IMR-90 (cell line): ENCODE measurements at regions not wholly inside any gene's neighbourhood (a gene's known extent, or its start where the extent isn't known, plus 50 kb on each side); places are given as distances from the start of the nearest gene placed in this dataset.
"Not testable (repeated sequence)": the region's sequence is repeated elsewhere in the genome, so short reads cannot be mapped to it uniquely, and the experiment has no call there.

Experiments used
- ATAC-seq: fragments of 200-7000 bp; cut with Tn5 transposase; 2 replicates; pipeline ENCODE4 v1.9.1; 2020; ENCODE audit warnings: low read depth, mild to moderate bottlenecking, moderate library complexity
- BruUV-seq: library from RNA; stranded (reverse); fragments of 400-500 nt; replicated peaks from 2 replicates; lab custom pipeline; 2021; lab: Mats Ljungman, UMichigan
- CTCF ChIA-PET: fragments of 300-600 bp; formaldehyde crosslinking; extraction: SDS; loops from one replicate; lab custom pipeline; 2021; ENCODE audit warnings: antibody characterized with exemption; lab: Yijun Ruan, JAX
- POLR2A ChIA-PET: fragments of 300-600 bp; sonication (Branson Sonifier 250); formaldehyde crosslinking; loops from one replicate; lab custom pipeline; 2022; ENCODE audit warnings: antibody characterized with exemption; ENCODE audit not compliant: unreplicated experiment; lab: Charles Lee
- DNase-seq: peaks from one replicate; pipeline ENCODE4 v3.0.0; 2013
- H2AFZ ChIP-seq: replicated peaks from 2 replicates; pipeline ENCODE3; 2013; ENCODE audit warnings: low read length, mild to moderate bottlenecking; ENCODE audit not compliant: poor library complexity
- H2AK5ac ChIP-seq: 2 replicates; pipeline ENCODE4 v1.6.1; 2013; ENCODE audit warnings: low read depth, low read length, inconsistent platforms
- H2AK9ac ChIP-seq: replicated peaks from 2 replicates; pipeline ENCODE3; 2013; ENCODE audit warnings: mild to moderate bottlenecking, low read depth, low read length, moderate library complexity; ENCODE audit not compliant: poor library complexity
- H2BK120ac ChIP-seq: 2 replicates; pipeline ENCODE4 v1.6.1; 2013; ENCODE audit warnings: low read depth, low read length, inconsistent platforms
- H2BK15ac ChIP-seq: 3 replicates; pipeline ENCODE4 v1.6.1; 2013; ENCODE audit warnings: low read depth, low read length, inconsistent platforms
- H2BK20ac ChIP-seq: 2 replicates; pipeline ENCODE4 v1.6.1; 2013; ENCODE audit warnings: low read depth, mild to moderate bottlenecking, inconsistent platforms, low read length, moderate library complexity
- H2BK5ac ChIP-seq: 2 replicates; pipeline ENCODE4 v1.6.1; 2013; ENCODE audit warnings: mild to moderate bottlenecking, low read depth, low read length, inconsistent platforms; ENCODE audit not compliant: poor library complexity, severe bottlenecking
- H3K14ac ChIP-seq: replicated peaks from 2 replicates; pipeline ENCODE4 v1.6.1; 2013; ENCODE audit warnings: low read depth, low read length, inconsistent platforms
- H3K18ac ChIP-seq: 2 replicates; pipeline ENCODE4 v1.6.1; 2013; ENCODE audit warnings: low read depth, low read length, control low read depth
- H3K23ac ChIP-seq: 2 replicates; pipeline ENCODE4 v1.6.1; 2013; ENCODE audit warnings: low read depth, low read length, inconsistent platforms
- H3K27ac ChIP-seq: 2 replicates; pipeline ENCODE4 v1.5.1; 2013; ENCODE audit warnings: mild to moderate bottlenecking, control low read depth, low read length; ENCODE audit not compliant: insufficient read depth
- H3K27me3 ChIP-seq: 2 replicates; pipeline ENCODE4 v1.6.1; 2013; ENCODE audit warnings: low read length; ENCODE audit not compliant: control insufficient read depth, insufficient read depth
- H3K36me3 ChIP-seq: 2 replicates; pipeline ENCODE4 v1.6.1; 2013; ENCODE audit warnings: low read length, mixed read lengths; ENCODE audit not compliant: control insufficient read depth, insufficient read depth
- H3K4ac ChIP-seq: 2 replicates; pipeline ENCODE4 v1.6.1; 2013; ENCODE audit warnings: low read depth, low read length, inconsistent platforms
- H3K4me1 ChIP-seq: 2 replicates; pipeline ENCODE4 v1.6.1; 2013; ENCODE audit warnings: low read length, mixed read lengths; ENCODE audit not compliant: control insufficient read depth, insufficient read depth
- H3K4me2 ChIP-seq: 2 replicates; pipeline ENCODE4 v1.6.1; 2013; ENCODE audit warnings: low read depth, mild to moderate bottlenecking, control low read depth, low read length, moderate library complexity
- H3K4me3 ChIP-seq: 2 replicates; pipeline ENCODE4 v1.5.1; 2013; ENCODE audit warnings: low read depth, mild to moderate bottlenecking, control low read depth, low read length, moderate library complexity; ENCODE audit not compliant: insufficient read depth
- H3K56ac ChIP-seq: 2 replicates; pipeline ENCODE4 v1.6.1; 2013; ENCODE audit warnings: low read length, inconsistent platforms; ENCODE audit not compliant: insufficient read depth; ENCODE audit errors: extremely low read depth
- H3K79me1 ChIP-seq, 2 experiments: 2 replicates each; pipeline ENCODE4 v1.6.1; 2013; ENCODE audit warnings: low read length in 2 of 2, inconsistent platforms in 1 of 2, low read depth in 1 of 2
- H3K9ac ChIP-seq: 2 replicates; pipeline ENCODE4 v1.6.1; 2013; ENCODE audit warnings: low read depth, low read length, control low read depth
- H3K9me1 ChIP-seq: 2 replicates; pipeline ENCODE4 v1.6.1; 2013; ENCODE audit warnings: low read length, inconsistent platforms; ENCODE audit not compliant: insufficient read depth
- H3K9me3 ChIP-seq: 2 replicates; pipeline ENCODE4 v1.6.1; 2013; ENCODE audit warnings: low read length; ENCODE audit not compliant: control insufficient read depth, insufficient read depth
- H4K20me1 ChIP-seq: 2 replicates; pipeline ENCODE4 v1.6.1; 2013; ENCODE audit warnings: low read length, inconsistent platforms; ENCODE audit not compliant: insufficient read depth
- H4K5ac ChIP-seq: 2 replicates; pipeline ENCODE4 v1.6.1; 2013; ENCODE audit warnings: mild to moderate bottlenecking, low read depth, low read length, control low read depth
- H4K8ac ChIP-seq, 2 experiments: 2 replicates each; pipeline ENCODE4 v1.6.1; 2013; ENCODE audit warnings: low read depth in 2 of 2, low read length in 2 of 2, control low read depth in 1 of 2, inconsistent platforms in 1 of 2
- H4K91ac ChIP-seq: 2 replicates; pipeline ENCODE4 v1.6.1; 2013; ENCODE audit warnings: low read depth, low read length, inconsistent platforms; ENCODE audit not compliant: insufficient read depth
- WGBS, 2 experiments: methylation state at CpG; one replicate each; pipeline versions ENCODE4 v1.1.5 to v1.1.7; 2013; ENCODE audit warnings: missing lambda C conversion rate in 2 of 2; ENCODE audit not compliant: insufficient read length in 1 of 2; ENCODE audit errors: extremely low coverage in 2 of 2; 5-methylcytosine and 5-hydroxymethylcytosine counted together
- dilution Hi-C: fragments of 300-500 bp; cut with HindIII; formaldehyde crosslinking; loops from one replicate; pipeline ENCODE4 v1.14.3; 2018; ENCODE audit warnings: low sequenced_read_pairs; ENCODE audit not compliant: unreplicated experiment
- in situ Hi-C: fragments of 300-500 bp; cut with MboI; formaldehyde crosslinking; loops from 3 replicates; pipeline ENCODE4 v1.14.3; 2019; ENCODE audit warnings: low sequenced_read_pairs, inconsistent platforms, mixed read lengths
- intact Hi-C: fragments of 100-400 bp; cut with micrococcal nuclease; formaldehyde crosslinking; loops from 2 replicates; pipeline ENCODE4 v1.10.0; 2022

- H4K5ac ChIP-seq, H2AFZ ChIP-seq, H4K20me1 ChIP-seq, H3K23ac ChIP-seq, in situ Hi-C loops, H4K91ac ChIP-seq, H3K36me3 ChIP-seq, H3K18ac ChIP-seq, H3K4me1 ChIP-seq, H3K14ac ChIP-seq, H3K4me3 ChIP-seq, H3K9ac ChIP-seq, H4K8ac ChIP-seq, dilution Hi-C loops, H2BK15ac ChIP-seq, H2AK9ac ChIP-seq, H3K56ac ChIP-seq, intact Hi-C loops, H3K4ac ChIP-seq, ATAC-seq, CTCF ChIA-PET, H3K9me1 ChIP-seq, H3K79me1 ChIP-seq, H3K27me3 ChIP-seq, H2BK120ac ChIP-seq, DNase-seq, H3K27ac ChIP-seq, POLR2A ChIA-PET, H3K9me3 ChIP-seq, H2BK5ac ChIP-seq, BruUV-seq, H2BK20ac ChIP-seq, H2AK5ac ChIP-seq, H3K4me2 ChIP-seq: not testable (repeated sequence)
- 17% methylated on average over 1 of the region's 3 CpGs; no CpG with 5 or more reads in 1 of the 2 experiments for WGBS, 2 experiments
These were observed 373.7 kb upstream of the CXADR start for GRCh38 chr21:17139159-17139558.
